GM10266 (cell line): ENCODE measurements at regions not wholly inside any gene's neighbourhood (a gene's known extent, or its start where the extent isn't known, plus 50 kb on each side); places are given as distances from the start of the nearest gene placed in this dataset.

Source experiments
- DNase-seq: peaks from one replicate; pipeline ENCODE4 v3.0.0; 2012; ENCODE audit errors: extremely low spot score
- TF ChIP-seq, protein P1 (sequence below): IDR thresholded peaks from 2 replicates; pipeline ENCODE4 v1.5.1; 2012; ENCODE audit warnings: mild to moderate bottlenecking, low read depth; ENCODE audit not compliant: control insufficient read depth, insufficient read depth; ENCODE audit errors: missing control alignments

DNA sequence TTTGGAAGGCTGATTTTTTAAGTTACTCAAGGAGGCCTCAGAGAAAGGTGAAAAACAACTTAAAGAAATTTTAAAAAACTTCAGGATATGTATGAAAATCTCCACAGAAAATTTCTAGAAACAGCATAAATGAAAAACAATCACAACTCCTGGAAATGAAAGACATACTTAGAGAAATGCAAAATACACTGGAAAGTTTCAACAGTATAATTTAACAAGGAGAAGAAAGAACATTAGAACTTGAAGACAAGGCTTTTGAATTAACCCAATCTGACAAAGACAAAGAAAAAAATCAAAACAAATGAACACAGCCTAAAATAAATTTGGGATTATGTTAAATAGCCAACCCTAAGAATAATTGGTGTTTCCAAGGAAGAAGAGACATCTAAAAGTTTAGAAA, 300.5 kb downstream of the ANTXR2 start:
- DNase-seq, result no peak
- TF ChIP-seq, protein P1, sequence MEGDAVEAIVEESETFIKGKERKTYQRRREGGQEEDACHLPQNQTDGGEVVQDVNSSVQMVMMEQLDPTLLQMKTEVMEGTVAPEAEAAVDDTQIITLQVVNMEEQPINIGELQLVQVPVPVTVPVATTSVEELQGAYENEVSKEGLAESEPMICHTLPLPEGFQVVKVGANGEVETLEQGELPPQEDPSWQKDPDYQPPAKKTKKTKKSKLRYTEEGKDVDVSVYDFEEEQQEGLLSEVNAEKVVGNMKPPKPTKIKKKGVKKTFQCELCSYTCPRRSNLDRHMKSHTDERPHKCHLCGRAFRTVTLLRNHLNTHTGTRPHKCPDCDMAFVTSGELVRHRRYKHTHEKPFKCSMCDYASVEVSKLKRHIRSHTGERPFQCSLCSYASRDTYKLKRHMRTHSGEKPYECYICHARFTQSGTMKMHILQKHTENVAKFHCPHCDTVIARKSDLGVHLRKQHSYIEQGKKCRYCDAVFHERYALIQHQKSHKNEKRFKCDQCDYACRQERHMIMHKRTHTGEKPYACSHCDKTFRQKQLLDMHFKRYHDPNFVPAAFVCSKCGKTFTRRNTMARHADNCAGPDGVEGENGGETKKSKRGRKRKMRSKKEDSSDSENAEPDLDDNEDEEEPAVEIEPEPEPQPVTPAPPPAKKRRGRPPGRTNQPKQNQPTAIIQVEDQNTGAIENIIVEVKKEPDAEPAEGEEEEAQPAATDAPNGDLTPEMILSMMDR, result no peak

- TF ChIP-seq, protein P1, result no peak
Observed at GRCh38 chr4:79764120-79764519, 308.9 kb downstream of the ANTXR2 start.

DNA sequence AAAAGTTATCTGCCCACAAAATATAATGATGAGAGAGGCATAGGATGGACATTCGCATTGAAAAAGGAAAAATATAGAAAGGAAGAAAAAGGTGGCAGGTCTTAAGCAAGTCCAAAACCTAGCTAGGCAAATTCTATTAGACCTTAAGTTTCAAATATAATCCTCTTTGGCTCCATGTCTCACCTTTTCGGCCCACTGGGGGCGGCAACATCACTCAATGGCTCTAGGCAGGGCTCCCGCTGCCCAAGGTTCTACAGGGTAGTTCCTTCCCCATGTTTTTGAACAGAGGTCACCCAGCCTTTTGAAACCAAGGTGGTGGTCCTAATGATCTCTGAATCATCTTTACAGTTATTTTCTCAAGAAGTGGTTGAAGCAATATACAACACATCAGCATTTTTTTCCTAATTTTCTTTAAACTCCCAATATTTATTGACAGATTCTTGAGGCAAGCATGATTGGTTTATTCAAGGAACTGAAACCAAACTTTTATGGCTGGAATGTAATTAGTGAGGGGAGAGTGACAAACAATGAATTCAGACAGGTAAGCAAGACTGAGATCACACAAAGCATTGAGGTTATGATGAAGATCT, 309.4 kb downstream of the ANTXR2 start:
- DNase-seq, result no peak
- TF ChIP-seq, protein P1, result no peak

More at GRCh38 chr4:79764120-79764519, 308.9 kb downstream of the ANTXR2 start:
- DNase-seq, result no peak

DNA sequence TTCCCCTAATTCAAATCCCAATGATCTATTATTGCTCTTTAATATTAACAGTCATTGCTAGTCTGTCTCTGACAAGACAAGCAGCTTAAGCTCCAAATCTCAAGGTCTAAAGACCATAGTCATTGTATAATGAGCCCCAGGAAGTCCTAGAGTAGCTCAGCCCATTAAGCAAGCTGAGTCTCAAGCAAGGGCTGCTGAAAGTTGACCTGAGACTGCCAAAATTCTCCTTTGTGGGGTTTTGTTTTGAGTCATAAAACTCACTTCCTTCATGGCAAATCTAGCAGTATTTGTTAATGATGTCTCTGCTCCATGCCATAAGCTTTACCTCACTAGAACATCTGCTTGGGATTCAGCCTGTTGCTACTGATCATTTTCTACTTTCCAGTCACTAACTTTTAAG, 313.2 kb downstream of the ANTXR2 start:
- TF ChIP-seq, protein P1, result no peak
- no peak for DNase-seq

- TF ChIP-seq, protein P1, result no peak
- no peak for DNase-seq
Observed at GRCh38 chr4:79757600-79757999, 315.4 kb downstream of the ANTXR2 start.

DNA sequence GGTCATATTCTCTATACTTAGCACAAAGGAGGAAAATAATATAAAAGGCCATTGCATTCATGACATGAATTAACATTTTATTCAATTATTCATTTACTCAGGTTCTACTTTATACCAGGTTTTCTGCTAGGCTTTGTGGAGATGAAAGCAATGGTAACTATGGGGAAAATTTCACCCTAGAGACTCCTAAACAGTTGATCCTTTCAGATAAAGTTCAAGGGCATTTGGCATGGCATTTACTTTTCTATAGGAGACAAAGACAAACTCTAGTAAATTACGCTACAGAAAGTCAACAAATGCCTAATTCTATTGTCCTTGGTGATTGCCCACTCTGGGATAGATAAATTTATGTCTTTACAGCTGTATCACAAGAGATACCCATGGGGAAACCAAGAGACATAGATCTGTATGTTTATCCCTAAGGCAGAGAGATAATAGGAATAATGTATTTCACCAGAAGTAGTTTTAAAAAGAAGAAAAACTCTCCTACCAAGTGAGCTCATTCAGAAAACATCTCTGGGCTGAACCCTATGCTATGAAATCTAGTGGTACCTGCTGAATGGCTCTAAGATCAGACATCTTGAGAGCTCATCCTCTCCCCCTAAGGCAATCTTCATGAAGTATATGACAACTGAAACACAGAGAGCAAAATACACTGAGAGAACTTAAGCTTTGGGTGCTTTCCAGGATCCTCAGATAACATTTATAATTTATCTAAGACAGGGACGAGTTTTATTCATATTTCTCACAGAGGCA, 316.7 kb downstream of the ANTXR2 start:
- TF ChIP-seq, protein P1, result no peak
- no peak for DNase-seq

DNA sequence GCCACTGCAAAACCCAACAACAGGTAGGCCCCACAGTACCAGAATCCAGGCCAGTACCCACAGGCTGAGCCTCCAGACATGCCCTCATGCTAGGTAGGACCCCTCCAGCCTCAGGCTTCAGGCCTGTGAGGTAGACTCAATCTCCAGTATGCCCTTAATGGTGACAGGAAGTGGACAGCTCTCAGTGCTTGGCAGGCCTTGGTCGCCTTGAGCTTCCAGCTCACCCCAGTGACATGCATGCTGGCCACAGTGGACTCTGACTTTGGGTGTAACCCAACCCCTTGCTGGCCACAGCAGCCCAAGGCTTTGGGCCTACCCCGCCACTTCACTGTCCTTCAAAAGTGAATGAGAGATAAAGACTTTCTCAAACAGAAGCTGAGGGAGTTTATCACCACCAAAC, 324.2 kb downstream of the ANTXR2 start:
- TF ChIP-seq, protein P1, result no peak
- DNase-seq, result no peak
